Adrenal gland (tissue), 9 donors: ENCODE measurements at regions not wholly inside any gene's neighbourhood (a gene's known extent, or its start where the extent isn't known, plus 50 kb on each side); places are given as distances from the start of the nearest gene placed in this dataset.

Experiments
- DNase-seq, 7 donors: peaks; one replicate each; pipeline ENCODE4 v3.0.0-alpha.2; 2019 to 2020
- H3K27ac ChIP-seq, 5 donors: fragments of 200-600 bp; sonication (generic) in 4 of 5; 1 replicate in 3 of 5; 2 replicates in 2 of 5; pipeline versions ENCODE4 v1.5.1 to v1.8.0; 2016 to 2020; ENCODE audit warnings: mild to moderate bottlenecking in 1 of 5
- H3K27me3 ChIP-seq: fragments of 200-600 bp; 2 replicates; pipeline ENCODE4 v1.8.0; 2021
- H3K36me3 ChIP-seq, 2 donors: fragments of 200-600 bp; replicated peaks in 1 of 2; 1 replicate in 1 of 2; 2 replicates in 1 of 2; pipeline versions ENCODE4 v1.5.1 to v1.8.0; 2018 to 2022
- H3K4me1 ChIP-seq, 2 donors: fragments of 200-600 bp; replicated peaks in 1 of 2; 1 replicate in 1 of 2; 2 replicates in 1 of 2; pipeline versions ENCODE4 v1.5.1 to v1.8.0; 2018 to 2021
- H3K4me3 ChIP-seq, 4 donors: fragments of 200-600 bp; sonication (generic) in 3 of 4; one replicate each; pipeline ENCODE4 v1.5.1; 2016 to 2018
- H3K9me3 ChIP-seq, 3 donors: fragments of 200-600 bp; sonication (generic) in 1 of 3; replicated peaks in 1 of 3; 1 replicate in 2 of 3; 2 replicates in 1 of 3; pipeline versions ENCODE4 v1.5.1 to v1.8.0; 2016 to 2021
- POLR2A ChIP-seq, 2 donors: fragments of 450-650 bp; IDR thresholded peaks; one replicate each; pipeline ENCODE4 v1.6.1; 2017; ENCODE audit warnings: antibody characterized with exemption in 2 of 2, mild to moderate bottlenecking in 2 of 2, moderate library complexity in 1 of 2
- WGBS, 4 donors: extraction: QIAGEN DNeasy Blood & Tissue Kit in 2 of 4; methylation state at CpG; one replicate each; pipeline versions ENCODE4 v1.1.5 to v1.1.7; 2013 to 2017; 5-methylcytosine and 5-hydroxymethylcytosine counted together
- intact Hi-C, 2 donors: fragments of 100-400 bp; cut with DNase I; formaldehyde crosslinking; loops; one replicate each; pipeline versions ENCODE4 v1.14.1 to v1.15.0; 2022 to 2023
- TF ChIP-seq, protein P1 (sequence below), 6 experiments: fragments of 450-650 bp in 4 of 6; fragments of 200-600 bp in 2 of 6; sonication (generic) in 1 of 6; IDR thresholded peaks; 1 replicate in 5 of 6; 2 replicates in 1 of 6; pipeline versions ENCODE4 v1.5.1 to v1.8.0; 2016 to 2021; ENCODE audit warnings: antibody characterized with exemption in 6 of 6, mild to moderate bottlenecking in 2 of 6, moderate library complexity in 1 of 6
- donor health status: healthy with polysubstance abuse.
- donor health status: Bipolar disorder and iron deficiency.
- donor health status: DM: yes; HTN: yes; CAD: no.
- donor health status: DM: no; HTN: no; CAD: no.
- donor health status: DM: no; HTN: no; CAD: no.

DNA sequence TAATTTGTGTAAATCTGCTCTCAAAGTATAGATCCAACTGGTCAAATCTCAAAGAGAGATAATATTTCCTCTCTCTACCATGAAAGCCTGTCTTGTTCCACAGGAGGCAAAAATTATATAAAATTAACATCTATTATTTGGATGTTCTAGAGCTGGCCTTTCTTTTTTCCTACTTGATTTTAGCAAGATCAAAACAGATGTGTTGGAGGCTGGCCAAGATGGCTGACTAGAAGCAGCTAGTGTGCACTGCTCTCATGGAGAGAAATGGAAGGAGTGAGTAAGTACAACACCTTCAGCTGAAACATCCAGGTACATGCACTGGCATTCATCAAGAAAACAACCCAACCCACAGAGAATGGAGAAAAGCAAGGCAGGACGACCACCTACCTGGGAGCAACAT lies 298.6 kb upstream of the SLC24A2 start:
- DNase-seq, result no peak
- Histone ChIP-seq H3K9me3 (no peaks in the 10 kb centered on the region), H3K4me1 (no peaks in the 10 kb centered on the region), H3K27ac (no peak overlapping the region), H3K4me3 (no peak overlapping the region), H3K36me3 (no peaks in the 10 kb centered on the region), H3K27me3 (no peaks in the 10 kb centered on the region)
- intact Hi-C loops, result no loop called here
- no peak for TF ChIP-seq POLR2A (IDR thresholded peaks at IDR 0.05)
- TF ChIP-seq, protein P1, sequence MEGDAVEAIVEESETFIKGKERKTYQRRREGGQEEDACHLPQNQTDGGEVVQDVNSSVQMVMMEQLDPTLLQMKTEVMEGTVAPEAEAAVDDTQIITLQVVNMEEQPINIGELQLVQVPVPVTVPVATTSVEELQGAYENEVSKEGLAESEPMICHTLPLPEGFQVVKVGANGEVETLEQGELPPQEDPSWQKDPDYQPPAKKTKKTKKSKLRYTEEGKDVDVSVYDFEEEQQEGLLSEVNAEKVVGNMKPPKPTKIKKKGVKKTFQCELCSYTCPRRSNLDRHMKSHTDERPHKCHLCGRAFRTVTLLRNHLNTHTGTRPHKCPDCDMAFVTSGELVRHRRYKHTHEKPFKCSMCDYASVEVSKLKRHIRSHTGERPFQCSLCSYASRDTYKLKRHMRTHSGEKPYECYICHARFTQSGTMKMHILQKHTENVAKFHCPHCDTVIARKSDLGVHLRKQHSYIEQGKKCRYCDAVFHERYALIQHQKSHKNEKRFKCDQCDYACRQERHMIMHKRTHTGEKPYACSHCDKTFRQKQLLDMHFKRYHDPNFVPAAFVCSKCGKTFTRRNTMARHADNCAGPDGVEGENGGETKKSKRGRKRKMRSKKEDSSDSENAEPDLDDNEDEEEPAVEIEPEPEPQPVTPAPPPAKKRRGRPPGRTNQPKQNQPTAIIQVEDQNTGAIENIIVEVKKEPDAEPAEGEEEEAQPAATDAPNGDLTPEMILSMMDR (IDR thresholded peaks at IDR 0.05), result no peak
- 73 to 100% (median 80%) methylated on average over 1 of the region's 1 CpG for WGBS, 4 donors

DNA sequence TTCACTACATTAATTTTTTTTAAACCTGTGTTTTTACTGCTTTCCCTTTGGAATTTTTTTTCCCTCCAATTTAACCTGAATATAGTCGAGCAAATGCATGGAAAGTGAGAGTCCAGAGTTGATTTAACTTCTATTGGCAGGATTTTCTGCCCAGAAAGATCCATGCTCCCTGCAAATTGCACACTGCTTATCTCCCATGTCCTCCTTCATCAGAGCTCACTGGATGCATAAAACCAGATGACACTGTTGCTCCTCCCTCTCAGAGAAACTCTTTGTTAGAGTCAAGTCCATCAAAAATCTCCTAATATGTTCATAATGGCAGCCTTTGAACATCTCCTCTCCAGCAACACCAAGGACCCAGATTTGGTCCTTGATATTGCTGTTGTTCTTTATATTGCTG lies 297.0 kb upstream of the SLC24A2 start:
- H3K4me1 ChIP-seq, result no peaks in the 10 kb centered on the region
- no peak for DNase-seq
- TF ChIP-seq POLR2A (IDR thresholded peaks at IDR 0.05), result no peak
- TF ChIP-seq, protein P1 (IDR thresholded peaks at IDR 0.05), result no peak
- no peak overlapping the region for H3K4me3 ChIP-seq
- H3K36me3 ChIP-seq, result no peaks in the 10 kb centered on the region
- WGBS, 4 donors, result 33 to 68% (median 56%) methylated on average over 1 of the region's 1 CpG
- H3K9me3 ChIP-seq, result no peaks in the 10 kb centered on the region
- intact Hi-C loops, result no loop called here
- no peak overlapping the region for H3K27ac ChIP-seq
- H3K27me3 ChIP-seq, result no peaks in the 10 kb centered on the region

DNA sequence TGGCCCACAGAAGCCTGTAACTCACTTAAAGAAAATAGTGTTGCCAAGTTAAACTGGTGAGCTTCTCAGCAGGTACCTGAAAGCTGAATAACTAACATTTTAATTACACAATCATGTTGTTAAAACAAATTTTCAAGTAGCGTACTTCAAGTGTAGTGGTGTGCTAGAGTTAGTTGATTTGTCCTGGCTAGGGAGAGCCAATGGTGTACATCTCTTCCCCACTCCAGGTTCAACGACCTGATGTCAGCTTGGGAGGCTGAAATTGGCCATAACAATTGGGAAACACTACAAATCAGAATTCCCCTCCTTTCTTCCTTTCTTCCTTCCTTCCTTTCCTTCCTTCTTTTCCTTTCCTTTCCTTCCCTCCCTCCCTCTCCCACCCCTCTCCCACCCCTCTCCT lies 295.3 kb upstream of the SLC24A2 start:
- Histone ChIP-seq H3K27ac (no peak overlapping the region), H3K4me3 (no peak overlapping the region), H3K36me3 (no peaks in the 10 kb centered on the region), H3K4me1 (no peaks in the 10 kb centered on the region), H3K27me3 (no peaks in the 10 kb centered on the region), H3K9me3 (no peaks in the 10 kb centered on the region)
- 20 to 37% (median 30%) methylated on average over 2 of the region's 2 CpGs for WGBS, 4 donors
- no peak for DNase-seq
- intact Hi-C loops, result no loop called here
- TF ChIP-seq, protein P1 (IDR thresholded peaks at IDR 0.05), result no peak
- TF ChIP-seq POLR2A (IDR thresholded peaks at IDR 0.05), result no peak

DNA sequence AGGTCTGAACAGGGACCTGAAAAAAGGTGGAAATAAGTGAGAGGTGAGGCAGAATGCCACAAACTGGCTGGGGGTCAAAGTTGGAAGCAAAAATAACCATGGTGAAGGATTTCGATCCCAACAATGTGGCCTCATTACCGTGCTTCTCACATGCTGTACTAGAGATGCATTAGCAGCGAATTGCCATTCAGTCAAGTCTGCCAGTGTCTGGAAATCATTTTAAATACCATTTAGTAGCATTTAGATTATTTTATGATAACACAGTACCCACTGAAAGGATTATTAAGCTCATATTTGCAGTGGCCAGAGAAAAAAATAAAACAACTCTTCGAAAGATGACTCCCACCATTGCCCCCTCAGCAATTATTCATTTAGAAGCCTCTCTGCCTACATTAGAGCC lies 294.6 kb upstream of the SLC24A2 start:
- H3K9me3 ChIP-seq, result no peaks in the 10 kb centered on the region
- intact Hi-C loops, result no loop called here
- WGBS, 4 donors, result 75 to 80% (median 79%) methylated on average over 4 of the region's 4 CpGs

More for the DNA sequence above, 294.6 kb upstream of the SLC24A2 start:
- no peaks in the 10 kb centered on the region for H3K27me3 ChIP-seq
- no peak for DNase-seq
- H3K4me1 ChIP-seq, result no peaks in the 10 kb centered on the region
- no peaks in the 10 kb centered on the region for H3K36me3 ChIP-seq
- no peak overlapping the region for H3K27ac ChIP-seq
- no peak overlapping the region for H3K4me3 ChIP-seq
- no peak for TF ChIP-seq POLR2A (IDR thresholded peaks at IDR 0.05)
- TF ChIP-seq, protein P1 (IDR thresholded peaks at IDR 0.05), result no peak
